SK-N-SH (cell line): ENCODE measurements at regions not wholly inside any gene's neighbourhood (a gene's known extent, or its start where the extent isn't known, plus 50 kb on each side); places are given as distances from the start of the nearest gene placed in this dataset.

Experiments used
- CTCF ChIA-PET: fragments of 300-600, 350-600 bp; formaldehyde crosslinking; extraction: SDS; loops from one replicate; lab custom pipeline; 2021; lab: Yijun Ruan, JAX
- POLR2A ChIA-PET: fragments of 350-600 bp; sonication (Branson Sonifier 250); formaldehyde crosslinking; extraction: SDS; loops from one replicate; lab custom pipeline; 2020; ENCODE audit warnings: antibody characterized with exemption, inconsistent platforms; lab: Yijun Ruan, JAX
- DNase-seq: peaks from one replicate; pipeline ENCODE4 v3.0.0; 2012
- H2AFZ ChIP-seq: fragments of 200-600 bp; sonication (generic); 2 replicates; pipeline ENCODE4 v1.8.1; 2016; ENCODE audit warnings: antibody characterized with exemption, mild to moderate bottlenecking, low read depth
- H3F3A ChIP-seq: fragments of 200-600 bp; sonication (generic); replicated peaks from 2 replicates; pipeline ENCODE3; 2016; ENCODE audit warnings: antibody characterized with exemption, mild to moderate bottlenecking; ENCODE audit not compliant: insufficient read depth
- H3K27ac ChIP-seq, 2 experiments: fragments of 200-500 bp in 1 of 2; fragments of 200-600 bp in 1 of 2; sonication (Bioruptor generic) in 1 of 2; sonication (generic), shearing (Covaris generic) in 1 of 2; 2 replicates each; pipeline versions ENCODE4 v1.5.1 to v1.6.1; 2014 to 2016; ENCODE audit warnings: low read depth in 2 of 2, inconsistent platforms in 1 of 2, low read length in 1 of 2, mild to moderate bottlenecking in 1 of 2, mixed read lengths in 1 of 2
- H3K27me3 ChIP-seq: fragments of 200-600 bp; sonication (generic), shearing (Covaris generic); 2 replicates; pipeline ENCODE4 v1.6.1; 2016; ENCODE audit warnings: mixed run types; ENCODE audit not compliant: insufficient read depth
- H3K36me3 ChIP-seq, 2 experiments: fragments of 200-500 bp in 1 of 2; fragments of 200-600 bp in 1 of 2; sonication (Bioruptor generic) in 1 of 2; sonication (generic) in 1 of 2; replicated peaks in 1 of 2; 2 replicates each; pipeline versions ENCODE3 to v1.5.1; 2014 to 2016; ENCODE audit warnings: low read length in 1 of 2, mild to moderate bottlenecking in 1 of 2; ENCODE audit not compliant: insufficient read depth in 2 of 2, control insufficient read depth in 1 of 2
- H3K4me1 ChIP-seq, 2 experiments: fragments of 200-500 bp in 1 of 2; fragments of 200-600 bp in 1 of 2; sonication (Bioruptor generic) in 1 of 2; sonication (generic), shearing (Covaris generic) in 1 of 2; 2 replicates each; pipeline versions ENCODE4 v1.5.1 to v1.6.1; 2014 to 2016; ENCODE audit warnings: low read depth in 1 of 2, low read length in 1 of 2, mixed run types in 1 of 2; ENCODE audit not compliant: insufficient read depth in 2 of 2, control insufficient read depth in 1 of 2
- H3K4me2 ChIP-seq: fragments of 200-600 bp; sonication (generic), shearing (Covaris generic); 2 replicates; pipeline ENCODE4 v1.6.1; 2017; ENCODE audit warnings: mixed run types
- H3K4me3 ChIP-seq, 2 experiments: fragments of 200-500 bp in 1 of 2; fragments of 200-600 bp in 1 of 2; sonication (Bioruptor generic) in 1 of 2; sonication (generic), shearing (Covaris generic) in 1 of 2; 2 replicates each; pipeline versions ENCODE4 v1.5.1 to v1.8.1; 2014 to 2016; ENCODE audit warnings: low read depth in 2 of 2, inconsistent platforms in 1 of 2, low read length in 1 of 2, mild to moderate bottlenecking in 1 of 2, mixed read lengths in 1 of 2, moderate library complexity in 1 of 2
- H3K79me2 ChIP-seq: fragments of 200-600 bp; sonication (generic); 2 replicates; pipeline ENCODE4 v1.8.1; 2017; ENCODE audit warnings: mild to moderate bottlenecking; ENCODE audit not compliant: insufficient read depth
- H3K9ac ChIP-seq: fragments of 200-600 bp; sonication (generic); 2 replicates; pipeline ENCODE4 v1.6.1; 2017; ENCODE audit warnings: mixed run types
- H3K9me2 ChIP-seq: fragments of 200-600 bp; sonication (generic); 2 replicates; pipeline ENCODE4 v1.6.1; 2017; ENCODE audit warnings: mixed run types
- H3K9me3 ChIP-seq: fragments of 200-600 bp; sonication (generic); 2 replicates; pipeline ENCODE4 v1.6.1; 2017; ENCODE audit warnings: mixed run types, mild to moderate bottlenecking, moderate library complexity
- H4K20me1 ChIP-seq: fragments of 200-600 bp; sonication (generic); 2 replicates; pipeline ENCODE4 v1.6.1; 2017; ENCODE audit warnings: mild to moderate bottlenecking, mixed run types; ENCODE audit not compliant: insufficient read depth
- EP300 ChIP-seq, 2 experiments: IDR thresholded peaks; 2 replicates each; pipeline versions ENCODE4 v1.4.0 to v1.6.1; 2012; ENCODE audit warnings: borderline replicate concordance in 1 of 2, low read depth in 1 of 2, low read length in 1 of 2
- EZH2phosphoT487 ChIP-seq: fragments of 200-600 bp; sonication (generic); IDR thresholded peaks from 2 replicates; pipeline ENCODE4 v1.6.1; 2017; ENCODE audit warnings: low read depth, mixed run types, mild to moderate bottlenecking, antibody characterized with exemption, moderate library complexity, borderline replicate concordance
- FOXM1 ChIP-seq: IDR thresholded peaks from 2 replicates; pipeline ENCODE4 v1.4.0; 2012; ENCODE audit warnings: low read depth, mild to moderate bottlenecking
- GABPA ChIP-seq: IDR thresholded peaks from 2 replicates; pipeline ENCODE4 v1.4.0; 2012; ENCODE audit warnings: low read depth, mild to moderate bottlenecking
- GATA2 ChIP-seq: sonication (generic); formaldehyde crosslinking; IDR thresholded peaks from 2 replicates; pipeline ENCODE4 v1.5.0; 2020; ENCODE audit warnings: mild to moderate bottlenecking, missing genetic modification reagents
- JUND ChIP-seq: IDR thresholded peaks from 2 replicates; pipeline ENCODE4 v1.4.0; 2012
- MXI1 ChIP-seq: IDR thresholded peaks from 2 replicates; pipeline ENCODE4 v1.6.1; 2012; ENCODE audit warnings: mild to moderate bottlenecking, low read depth, low read length, improper control_type of control experiment
- NFIC ChIP-seq: IDR thresholded peaks from 2 replicates; pipeline ENCODE4 v1.4.0; 2012; ENCODE audit warnings: borderline replicate concordance
- RAD21 ChIP-seq: IDR thresholded peaks from 2 replicates; pipeline ENCODE4 v1.6.1; 2012; ENCODE audit warnings: mild to moderate bottlenecking, low read length
- RXRA ChIP-seq: IDR thresholded peaks from 2 replicates; pipeline ENCODE4 v1.4.0; 2012; ENCODE audit warnings: low read depth, mild to moderate bottlenecking, borderline replicate concordance
- TAF1 ChIP-seq: IDR thresholded peaks from 2 replicates; pipeline ENCODE4 v1.6.1; 2012; ENCODE audit warnings: low read depth, mild to moderate bottlenecking, low read length, moderate library complexity, borderline replicate concordance
- TCF12 ChIP-seq: IDR thresholded peaks from 2 replicates; pipeline ENCODE4 v1.4.0; 2012
- TEAD4 ChIP-seq: IDR thresholded peaks from 2 replicates; pipeline ENCODE4 v1.4.0; 2012; ENCODE audit warnings: mild to moderate bottlenecking, borderline replicate concordance; ENCODE audit not compliant: insufficient read depth
- YY1 ChIP-seq: IDR thresholded peaks from 2 replicates; pipeline ENCODE4 v1.4.0; 2012; ENCODE audit warnings: low read depth, mild to moderate bottlenecking
- WGBS: methylation state at CpG from one replicate; pipeline ENCODE4 v1.1.6; 2017; ENCODE audit warnings: low lambda C conversion rate; 5-methylcytosine and 5-hydroxymethylcytosine counted together
- TF ChIP-seq, protein P1 (sequence below): fragments of 150-350 bp; IDR thresholded peaks from 2 replicates; pipeline ENCODE4 v1.6.1; 2017; ENCODE audit warnings: antibody characterized with exemption, low read length, low read depth, borderline replicate concordance
- TF ChIP-seq, protein P2 (sequence below): IDR thresholded peaks from 2 replicates; pipeline ENCODE4 v1.6.1; 2012; ENCODE audit warnings: mild to moderate bottlenecking, low read depth, low read length, moderate library complexity
- TF ChIP-seq, protein P3 (sequence below): IDR thresholded peaks from 2 replicates; pipeline ENCODE4; 2012

DNA sequence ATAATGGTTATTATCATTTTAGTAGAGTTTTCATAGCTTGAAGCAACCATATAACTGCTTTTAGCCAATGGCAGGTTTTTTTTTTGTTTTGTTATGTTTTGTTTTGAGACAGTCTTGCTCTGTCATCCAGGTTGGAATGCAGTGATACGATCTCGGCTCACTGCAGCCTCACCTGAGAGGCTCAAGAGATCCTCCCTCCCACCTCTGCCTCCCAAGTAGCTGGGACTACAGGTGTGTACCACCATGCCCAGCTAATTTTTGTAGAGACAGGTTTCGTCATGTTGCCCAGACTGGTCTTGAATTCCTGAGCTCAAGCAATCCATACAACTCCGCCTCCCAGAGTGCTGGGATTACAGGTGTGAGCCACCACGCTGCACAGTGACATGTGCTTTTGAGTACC, 117.5 kb upstream of the GAREM1 start:
- DNase-seq, result no peak
- no peaks in the 10 kb centered on the region for H3K27me3 ChIP-seq
- H3K9me3 ChIP-seq, result no peaks in the 10 kb centered on the region
- ChIA-PET CTCF (no interaction called here), POLR2A (no interaction called here)
- H4K20me1 ChIP-seq, result no peaks in the 10 kb centered on the region
- H3K36me3 ChIP-seq, result no peaks in the 10 kb centered on the region
- H3K4me3 ChIP-seq, result no peak overlapping the region
- WGBS, result 34% methylated on average over 4 of the region's 5 CpGs
- H3K79me2 ChIP-seq, result no peaks in the 10 kb centered on the region
- H2AFZ ChIP-seq, result no peak overlapping the region
- H3K4me1 ChIP-seq, result no peaks in the 10 kb centered on the region
- H3K9me2 ChIP-seq, result no peaks in the 10 kb centered on the region
- H3K4me2 ChIP-seq, result no peak overlapping the region
- no peak overlapping the region for H3K9ac ChIP-seq
- H3K27ac ChIP-seq, result no peak overlapping the region
- TF ChIP-seq, protein P1, sequence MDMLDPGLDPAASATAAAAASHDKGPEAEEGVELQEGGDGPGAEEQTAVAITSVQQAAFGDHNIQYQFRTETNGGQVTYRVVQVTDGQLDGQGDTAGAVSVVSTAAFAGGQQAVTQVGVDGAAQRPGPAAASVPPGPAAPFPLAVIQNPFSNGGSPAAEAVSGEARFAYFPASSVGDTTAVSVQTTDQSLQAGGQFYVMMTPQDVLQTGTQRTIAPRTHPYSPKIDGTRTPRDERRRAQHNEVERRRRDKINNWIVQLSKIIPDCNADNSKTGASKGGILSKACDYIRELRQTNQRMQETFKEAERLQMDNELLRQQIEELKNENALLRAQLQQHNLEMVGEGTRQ, result no peak
- no peak for TF ChIP-seq MXI1
- TF ChIP-seq, protein P2, sequence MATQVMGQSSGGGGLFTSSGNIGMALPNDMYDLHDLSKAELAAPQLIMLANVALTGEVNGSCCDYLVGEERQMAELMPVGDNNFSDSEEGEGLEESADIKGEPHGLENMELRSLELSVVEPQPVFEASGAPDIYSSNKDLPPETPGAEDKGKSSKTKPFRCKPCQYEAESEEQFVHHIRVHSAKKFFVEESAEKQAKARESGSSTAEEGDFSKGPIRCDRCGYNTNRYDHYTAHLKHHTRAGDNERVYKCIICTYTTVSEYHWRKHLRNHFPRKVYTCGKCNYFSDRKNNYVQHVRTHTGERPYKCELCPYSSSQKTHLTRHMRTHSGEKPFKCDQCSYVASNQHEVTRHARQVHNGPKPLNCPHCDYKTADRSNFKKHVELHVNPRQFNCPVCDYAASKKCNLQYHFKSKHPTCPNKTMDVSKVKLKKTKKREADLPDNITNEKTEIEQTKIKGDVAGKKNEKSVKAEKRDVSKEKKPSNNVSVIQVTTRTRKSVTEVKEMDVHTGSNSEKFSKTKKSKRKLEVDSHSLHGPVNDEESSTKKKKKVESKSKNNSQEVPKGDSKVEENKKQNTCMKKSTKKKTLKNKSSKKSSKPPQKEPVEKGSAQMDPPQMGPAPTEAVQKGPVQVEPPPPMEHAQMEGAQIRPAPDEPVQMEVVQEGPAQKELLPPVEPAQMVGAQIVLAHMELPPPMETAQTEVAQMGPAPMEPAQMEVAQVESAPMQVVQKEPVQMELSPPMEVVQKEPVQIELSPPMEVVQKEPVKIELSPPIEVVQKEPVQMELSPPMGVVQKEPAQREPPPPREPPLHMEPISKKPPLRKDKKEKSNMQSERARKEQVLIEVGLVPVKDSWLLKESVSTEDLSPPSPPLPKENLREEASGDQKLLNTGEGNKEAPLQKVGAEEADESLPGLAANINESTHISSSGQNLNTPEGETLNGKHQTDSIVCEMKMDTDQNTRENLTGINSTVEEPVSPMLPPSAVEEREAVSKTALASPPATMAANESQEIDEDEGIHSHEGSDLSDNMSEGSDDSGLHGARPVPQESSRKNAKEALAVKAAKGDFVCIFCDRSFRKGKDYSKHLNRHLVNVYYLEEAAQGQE, result no peak
- TF ChIP-seq EP300 (IDR thresholded peaks at IDR 0.05; ENCODE audit: borderline replicate concordance in 1 of 2, low read depth in 1 of 2, low read length in 1 of 2), result no peak
- no peak for TF ChIP-seq JUND
- no peak for TF ChIP-seq FOXM1
- no peak for TF ChIP-seq NFIC
- TF ChIP-seq TCF12, result no peak
- TF ChIP-seq EZH2phosphoT487, result no peak
- TF ChIP-seq YY1, result no peak
- H3F3A ChIP-seq, result no peaks in the 10 kb centered on the region

DNA sequence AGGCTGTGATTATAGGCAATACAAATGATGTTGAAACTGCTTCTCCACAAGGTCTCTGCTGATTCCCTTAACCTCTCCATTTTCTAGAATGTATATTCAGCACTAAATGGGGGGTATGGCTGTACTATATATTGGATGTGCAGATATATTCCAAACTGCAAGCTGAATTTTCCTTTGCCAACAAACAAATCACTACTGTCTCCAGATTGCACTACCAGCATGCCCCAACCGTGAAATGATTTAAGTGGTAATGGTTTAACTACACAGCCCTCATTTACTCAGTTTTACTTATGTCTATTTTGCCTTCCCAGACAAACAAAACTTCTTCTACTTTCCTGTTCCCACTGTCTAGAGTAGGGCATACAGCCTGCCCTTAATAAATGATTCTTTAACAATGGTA, 112.7 kb upstream of the GAREM1 start:
- Histone ChIP-seq H3K9me2 (no peaks in the 10 kb centered on the region), H3K79me2 (no peaks in the 10 kb centered on the region), H3F3A (no peaks in the 10 kb centered on the region), H3K9me3 (no peaks in the 10 kb centered on the region), H3K9ac (no peak overlapping the region), H3K4me2 (no peak overlapping the region), H3K27me3 (no peaks in the 10 kb centered on the region), H3K27ac (no peak overlapping the region), H2AFZ (no peak overlapping the region), H3K4me3 (no peak overlapping the region), H3K36me3 (no peaks in the 10 kb centered on the region), H3K4me1 (no peaks in the 10 kb centered on the region), H4K20me1 (no peaks in the 10 kb centered on the region)
- no peak for DNase-seq
- CTCF ChIA-PET, result no interaction called here
- 27% methylated on average over 1 of the region's 1 CpG for WGBS
- POLR2A ChIA-PET, result interaction anchor here (0.6 kb wide), 1 partner anchor 28 kb away, joined by 3 read pairs; no protein-coding TSS in a partner anchor
- TF ChIP-seq GATA2 (CRISPR knock-in tag), result no peak
- no peak for TF ChIP-seq EP300 (IDR thresholded peaks at IDR 0.05; ENCODE audit: borderline replicate concordance in 1 of 2, low read depth in 1 of 2, low read length in 1 of 2)
- TF ChIP-seq TAF1, result no peak
- TF ChIP-seq RAD21, result no peak
- TF ChIP-seq, protein P2, result no peak
- no peak for TF ChIP-seq RXRA
- TF ChIP-seq, protein P1, result no peak
- no peak for TF ChIP-seq MXI1
- TF ChIP-seq GABPA, result no peak
- TF ChIP-seq, protein P3, sequence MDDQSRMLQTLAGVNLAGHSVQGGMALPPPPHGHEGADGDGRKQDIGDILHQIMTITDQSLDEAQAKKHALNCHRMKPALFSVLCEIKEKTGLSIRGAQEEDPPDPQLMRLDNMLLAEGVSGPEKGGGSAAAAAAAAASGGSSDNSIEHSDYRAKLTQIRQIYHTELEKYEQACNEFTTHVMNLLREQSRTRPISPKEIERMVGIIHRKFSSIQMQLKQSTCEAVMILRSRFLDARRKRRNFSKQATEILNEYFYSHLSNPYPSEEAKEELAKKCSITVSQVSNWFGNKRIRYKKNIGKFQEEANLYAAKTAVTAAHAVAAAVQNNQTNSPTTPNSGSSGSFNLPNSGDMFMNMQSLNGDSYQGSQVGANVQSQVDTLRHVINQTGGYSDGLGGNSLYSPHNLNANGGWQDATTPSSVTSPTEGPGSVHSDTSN, result no peak
- TF ChIP-seq TEAD4, result no peak
- TF ChIP-seq YY1, result no peak
- TF ChIP-seq TCF12, result no peak
